Keratinocyte (primary cell): ENCODE measurements at regions not wholly inside any gene's neighbourhood (a gene's known extent, or its start where the extent isn't known, plus 50 kb on each side); places are given as distances from the start of the nearest gene placed in this dataset.
"Not testable (repeated sequence)": the region's sequence is repeated elsewhere in the genome, so short reads cannot be mapped to it uniquely, and the experiment has no call there.

Experiments used
- CTCF ChIP-seq, 3 experiments: IDR thresholded peaks in 1 of 3; conservative IDR thresholded peaks in 1 of 3; optimal IDR thresholded peaks in 1 of 3; 2 replicates in 2 of 3; 3 replicates in 1 of 3; pipeline versions ENCODE3 to v1.5.1; 2011; ENCODE audit warnings: low read length in 3 of 3, mild to moderate bottlenecking in 3 of 3, moderate library complexity in 2 of 3, control low read depth in 1 of 3, inconsistent platforms in 1 of 3; ENCODE audit not compliant: insufficient read depth in 2 of 3; ENCODE audit errors: extremely low read depth in 1 of 3
- EZH2 ChIP-seq: IDR thresholded peaks from one replicate; pipeline ENCODE4 v1.6.1; 2012; ENCODE audit warnings: inconsistent platforms, mild to moderate bottlenecking, low read length, moderate library complexity

GRCh38 chr7:47052541-47053208, 529.2 kb downstream of the TNS3 start:
- TF ChIP-seq CTCF (optimal IDR thresholded peaks at IDR 0.05 in 1 of 3, IDR thresholded peaks at IDR 0.05 in 1 of 3, conservative IDR thresholded peaks at IDR 0.05 in 1 of 3; ENCODE audit: extremely low read depth in 1 of 3, insufficient read depth in 2 of 3, low read length in 3 of 3); EZH2: not testable (repeated sequence)
